ENCODE measurements at regions not wholly inside any gene's neighbourhood (a gene's known extent, or its start where the extent isn't known, plus 50 kb on each side); places are given as distances from the start of the nearest gene placed in this dataset.

- TF ChIP-seq CTCF (IDR thresholded peaks at IDR 0.05) (no peak), POLR2A (IDR thresholded peaks at IDR 0.05) (no peak)
These were observed 1081.5 kb downstream of the PLOD2 start for GRCh38 chr3:145079436-145079835.
